ENCODE measurements at regions not wholly inside any gene's neighbourhood (a gene's known extent, or its start where the extent isn't known, plus 50 kb on each side); places are given as distances from the start of the nearest gene placed in this dataset.

- in situ Hi-C loops (cut with MboI) (no loop called here), intact Hi-C loops (cut with micrococcal nuclease) (no loop called here)
- H3K4me3 ChIP-seq: no peak overlapping the region
- H3K4me2 ChIP-seq (ENCODE audit: insufficient read depth, low read length): no peak overlapping the region
- H3K9me3 ChIP-seq (replicated peaks; ENCODE audit: control insufficient read depth, insufficient read depth, low read depth, low read length): no peaks in the 10 kb centered on the region
- no peaks in the 10 kb centered on the region for H3K9me1 ChIP-seq (ENCODE audit: control insufficient read depth, insufficient read depth, low read length)
- H3K79me2 ChIP-seq (ENCODE audit: control insufficient read depth, insufficient read depth, low read length): no peaks in the 10 kb centered on the region
- no peak overlapping the region for H3K27ac ChIP-seq (ENCODE audit: extremely low read depth, low read depth, low read length)
- H4K20me1 ChIP-seq (replicated peaks; ENCODE audit: control insufficient read depth, insufficient read depth, low read length): no peaks in the 10 kb centered on the region
- no peak overlapping the region for H2AFZ ChIP-seq (ENCODE audit: low read depth, low read length)
- H3K27me3 ChIP-seq (ENCODE audit: control insufficient read depth in 2 of 2, insufficient read depth in 2 of 2, low read length in 2 of 2): no peaks in the 10 kb centered on the region
- no peaks in the 10 kb centered on the region for H3K4me1 ChIP-seq (replicated peaks in 1 of 2; ENCODE audit: control insufficient read depth in 2 of 2, insufficient read depth in 2 of 2, low read length in 2 of 2)
- DNase-seq (ENCODE audit: extremely low read depth in 1 of 4, low spot score in 3 of 4) (no peak), ATAC-seq (no peak), FAIRE-seq (no peak)
- POLR2A ChIA-PET: interaction anchor here (0.7 kb wide), 1 partner anchor 736 kb away, joined by 3 read pairs; no protein-coding TSS in a partner anchor
- WGBS (ENCODE audit: insufficient coverage, low coverage, missing lambda C conversion rate): 5% methylated on average over 3 of the region's 3 CpGs
- H3K36me3 ChIP-seq (ENCODE audit: control insufficient read depth, insufficient read depth, low read length): no peaks in the 10 kb centered on the region
- TF ChIP-seq SIX5 (IDR thresholded peaks at IDR 0.05; ENCODE audit: borderline replicate concordance in 1 of 2, insufficient read depth in 1 of 2, low read depth in 1 of 2, low read length in 2 of 2) (no peak), FOXO4 (CRISPR knock-in tag; IDR thresholded peaks at IDR 0.05) (no peak), ZC3H8 (IDR thresholded peaks at IDR 0.05) (no peak), POLR2B (IDR thresholded peaks at IDR 0.05; ENCODE audit: low read depth, partially characterized antibody) (no peak), FOXK1 (CRISPR knock-in tag; IDR thresholded peaks at IDR 0.05; ENCODE audit: borderline replicate concordance) (no peak), CXXC5 (CRISPR knock-in tag; IDR thresholded peaks at IDR 0.05) (no peak), MAZ (CRISPR knock-in tag; conservative IDR thresholded peaks at IDR 0.05 in 1 of 2, IDR thresholded peaks at IDR 0.05 in 1 of 2) (no peak), KLF16 (IDR thresholded peaks at IDR 0.05) (no peak), SAP30 (IDR thresholded peaks at IDR 0.05; ENCODE audit: borderline replicate concordance, insufficient read depth, low read depth, low read length, poor library complexity, severe bottlenecking) (no peak), ARNT (IDR thresholded peaks at IDR 0.05) (no peak), TCF7L2 (IDR thresholded peaks at IDR 0.05; ENCODE audit: low read depth, low read length) (no peak), TCF7 (IDR thresholded peaks at IDR 0.05; ENCODE audit: borderline replicate concordance) (no peak), SNIP1 (IDR thresholded peaks at IDR 0.05; ENCODE audit: low read depth) (no peak), TBL1XR1 (IDR thresholded peaks at IDR 0.05; ENCODE audit: low read length in 2 of 2) (no peak), E2F1 (CRISPR knock-in tag; IDR thresholded peaks at IDR 0.05) (no peak)
- TF ChIP-seq, protein P1, sequence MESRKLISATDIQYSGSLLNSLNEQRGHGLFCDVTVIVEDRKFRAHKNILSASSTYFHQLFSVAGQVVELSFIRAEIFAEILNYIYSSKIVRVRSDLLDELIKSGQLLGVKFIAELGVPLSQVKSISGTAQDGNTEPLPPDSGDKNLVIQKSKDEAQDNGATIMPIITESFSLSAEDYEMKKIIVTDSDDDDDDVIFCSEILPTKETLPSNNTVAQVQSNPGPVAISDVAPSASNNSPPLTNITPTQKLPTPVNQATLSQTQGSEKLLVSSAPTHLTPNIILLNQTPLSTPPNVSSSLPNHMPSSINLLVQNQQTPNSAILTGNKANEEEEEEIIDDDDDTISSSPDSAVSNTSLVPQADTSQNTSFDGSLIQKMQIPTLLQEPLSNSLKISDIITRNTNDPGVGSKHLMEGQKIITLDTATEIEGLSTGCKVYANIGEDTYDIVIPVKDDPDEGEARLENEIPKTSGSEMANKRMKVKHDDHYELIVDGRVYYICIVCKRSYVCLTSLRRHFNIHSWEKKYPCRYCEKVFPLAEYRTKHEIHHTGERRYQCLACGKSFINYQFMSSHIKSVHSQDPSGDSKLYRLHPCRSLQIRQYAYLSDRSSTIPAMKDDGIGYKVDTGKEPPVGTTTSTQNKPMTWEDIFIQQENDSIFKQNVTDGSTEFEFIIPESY (CRISPR knock-in tag; IDR thresholded peaks at IDR 0.05): no peak
- CTCF ChIA-PET (ENCODE audit: low intra/inter-chr PET ratio): no interaction called here
- no peak overlapping the region for H3K9ac ChIP-seq (ENCODE audit: insufficient read depth in 1 of 2, low read depth in 2 of 2, low read length in 2 of 2)
- BruUV-seq (replicated peaks): no TSS peak
These were observed 112.1 kb upstream of the ABCB5 start for GRCh38 chr7:20503278-20503950.
